ENCODE measurements at regions not wholly inside any gene's neighbourhood (a gene's known extent, or its start where the extent isn't known, plus 50 kb on each side); places are given as distances from the start of the nearest gene placed in this dataset.

- ChIA-PET CTCF (interaction anchor here (1.0 to 3.8 kb wide), 3 partner anchors 89 to 204 kb away, joined by 3 to 43 read pairs (median 6); no protein-coding TSS in a partner anchor), POLR2A (no interaction called here)
- H3K4me3 ChIP-seq (ENCODE audit: low read depth, low read length): no peak overlapping the region
- TF ChIP-seq, protein P1, sequence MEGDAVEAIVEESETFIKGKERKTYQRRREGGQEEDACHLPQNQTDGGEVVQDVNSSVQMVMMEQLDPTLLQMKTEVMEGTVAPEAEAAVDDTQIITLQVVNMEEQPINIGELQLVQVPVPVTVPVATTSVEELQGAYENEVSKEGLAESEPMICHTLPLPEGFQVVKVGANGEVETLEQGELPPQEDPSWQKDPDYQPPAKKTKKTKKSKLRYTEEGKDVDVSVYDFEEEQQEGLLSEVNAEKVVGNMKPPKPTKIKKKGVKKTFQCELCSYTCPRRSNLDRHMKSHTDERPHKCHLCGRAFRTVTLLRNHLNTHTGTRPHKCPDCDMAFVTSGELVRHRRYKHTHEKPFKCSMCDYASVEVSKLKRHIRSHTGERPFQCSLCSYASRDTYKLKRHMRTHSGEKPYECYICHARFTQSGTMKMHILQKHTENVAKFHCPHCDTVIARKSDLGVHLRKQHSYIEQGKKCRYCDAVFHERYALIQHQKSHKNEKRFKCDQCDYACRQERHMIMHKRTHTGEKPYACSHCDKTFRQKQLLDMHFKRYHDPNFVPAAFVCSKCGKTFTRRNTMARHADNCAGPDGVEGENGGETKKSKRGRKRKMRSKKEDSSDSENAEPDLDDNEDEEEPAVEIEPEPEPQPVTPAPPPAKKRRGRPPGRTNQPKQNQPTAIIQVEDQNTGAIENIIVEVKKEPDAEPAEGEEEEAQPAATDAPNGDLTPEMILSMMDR (IDR thresholded peaks at IDR 0.05; ENCODE audit: insufficient read depth, low read length, missing control alignments): peak; percentile 39
- DNase-seq (ENCODE audit: low read depth, low spot score): no peak
Observed at GRCh38 chr14:61923348-61923747, 161.1 kb downstream of the SNAPC1 start.

DNA sequence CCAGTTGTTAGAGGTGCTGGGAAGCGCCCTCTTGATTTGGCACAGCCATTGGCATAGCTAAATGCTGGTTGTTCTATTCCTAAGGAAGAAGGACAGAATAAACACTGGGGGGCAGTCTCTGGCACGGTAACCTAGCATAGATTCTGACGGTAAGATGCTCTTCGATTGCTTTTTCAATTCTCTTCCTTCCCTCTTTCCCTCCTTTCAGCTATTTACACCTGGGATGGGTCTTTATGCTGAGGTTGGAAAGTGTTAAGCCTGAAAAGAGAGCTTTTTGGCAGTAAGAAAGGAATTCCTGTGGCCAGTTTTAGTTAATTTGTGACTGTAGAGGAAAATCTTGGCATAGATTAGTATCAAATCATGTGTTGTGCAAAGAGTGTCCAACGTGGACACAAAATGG lies 162.8 kb downstream of the SNAPC1 start:
- no peak for DNase-seq (ENCODE audit: low read depth, low spot score)
- no peak overlapping the region for H3K4me3 ChIP-seq (ENCODE audit: low read depth, low read length)
- POLR2A ChIA-PET: interaction anchor here (0.7 kb wide), 1 partner anchor 202 kb away, joined by 3 read pairs; no protein-coding TSS in a partner anchor
- CTCF ChIA-PET: interaction anchor here (0.8 to 6.1 kb wide), 12 partner anchors 11 to 207 kb away, joined by 3 to 131 read pairs (median 6); no protein-coding TSS in a partner anchor
- TF ChIP-seq, protein P1 (IDR thresholded peaks at IDR 0.05; ENCODE audit: insufficient read depth, low read length, missing control alignments): peak; percentile 28

DNA sequence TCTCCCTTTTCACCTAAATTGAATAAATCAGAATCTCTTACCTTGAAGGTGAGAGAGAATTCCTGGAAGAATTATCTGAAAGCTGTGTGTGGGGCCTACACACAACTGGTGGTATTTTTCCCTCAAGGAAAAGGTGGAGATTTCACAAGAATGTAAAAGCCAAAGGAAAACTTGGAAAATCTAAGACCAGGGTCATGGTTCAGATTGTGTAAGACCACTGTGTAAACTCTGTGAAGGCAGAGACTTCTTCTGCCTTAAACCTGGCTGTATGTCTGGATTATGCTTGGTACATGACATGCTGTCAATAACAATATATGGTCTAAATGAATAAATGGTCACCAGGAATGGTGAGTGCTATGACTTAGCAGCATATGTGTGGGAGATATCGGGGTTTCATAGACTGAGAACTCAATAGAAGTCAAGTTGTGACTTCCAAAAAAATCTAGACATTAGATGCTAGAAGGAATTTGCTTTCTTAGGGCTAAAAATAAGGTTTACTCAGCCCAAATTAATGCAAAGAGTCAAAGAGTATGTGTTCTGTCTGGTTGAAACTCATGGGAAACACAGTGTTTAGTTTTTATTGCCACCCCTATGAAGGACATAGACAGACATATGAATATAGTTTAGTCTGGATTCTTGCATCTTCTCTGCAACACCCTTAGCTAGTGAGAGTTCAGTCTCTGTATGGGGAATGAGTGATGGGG lies 163.7 kb downstream of the SNAPC1 start:
- TF ChIP-seq, protein P1 (IDR thresholded peaks at IDR 0.05; ENCODE audit: insufficient read depth, low read length, missing control alignments): no peak
- ChIA-PET POLR2A (no interaction called here), CTCF (interaction anchor here (0.8 to 6.1 kb wide), 14 partner anchors 12 to 206 kb away, joined by 3 to 131 read pairs (median 6); no protein-coding TSS in a partner anchor)
- peak; percentile 59 for DNase-seq (ENCODE audit: low read depth, low spot score)
- no peak overlapping the region for H3K4me3 ChIP-seq (ENCODE audit: low read depth, low read length)

GRCh38 chr14:61927060-61927459 lies 164.8 kb downstream of the SNAPC1 start:
- ChIA-PET CTCF (interaction anchor here (0.7 to 6.1 kb wide), 7 partner anchors 11 to 236 kb away, joined by 3 to 131 read pairs (median 4); no protein-coding TSS in a partner anchor), POLR2A (interaction anchor here (0.8 to 0.9 kb wide), 2 partner anchors 47 to 144 kb away, joined by 3 to 4 read pairs; no protein-coding TSS in a partner anchor)
- H3K4me3 ChIP-seq (ENCODE audit: low read depth, low read length): no peak overlapping the region
- TF ChIP-seq, protein P1 (IDR thresholded peaks at IDR 0.05; ENCODE audit: insufficient read depth, low read length, missing control alignments): no peak
- DNase-seq (ENCODE audit: low read depth, low spot score): peak; percentile 44

- CTCF ChIA-PET: interaction anchor here (0.7 to 6.1 kb wide), 6 partner anchors 11 to 198 kb away, joined by 3 to 131 read pairs (median 4); no protein-coding TSS in a partner anchor
- POLR2A ChIA-PET: interaction anchor here (0.8 to 0.9 kb wide), 2 partner anchors 46 to 143 kb away, joined by 3 to 4 read pairs; no protein-coding TSS in a partner anchor
- DNase-seq (ENCODE audit: low read depth, low spot score): peak; percentile 33
Observed at GRCh38 chr14:61927520-61927919, 165.3 kb downstream of the SNAPC1 start.

More at GRCh38 chr14:61927520-61927919, 165.3 kb downstream of the SNAPC1 start:
- no peak overlapping the region for H3K4me3 ChIP-seq (ENCODE audit: low read depth, low read length)
- TF ChIP-seq, protein P1 (IDR thresholded peaks at IDR 0.05; ENCODE audit: insufficient read depth, low read length, missing control alignments): no peak
